Esophagus muscularis mucosa (tissue), 4 donors: ENCODE measurements at regions not wholly inside any gene's neighbourhood (a gene's known extent, or its start where the extent isn't known, plus 50 kb on each side); places are given as distances from the start of the nearest gene placed in this dataset.

Source experiments
- CTCF ChIP-seq, 3 experiments: fragments of 200-600 bp in 2 of 3; fragments of 450-650 bp in 1 of 3; sonication (generic) in 2 of 3; IDR thresholded peaks; one replicate each; pipeline ENCODE4 v1.5.1; 2017 to 2019; ENCODE audit warnings: antibody characterized with exemption in 3 of 3, mild to moderate bottlenecking in 2 of 3, moderate library complexity in 1 of 3
- EP300 ChIP-seq: sonication (generic); formaldehyde crosslinking; IDR thresholded peaks from one replicate; pipeline ENCODE4 v1.6.1; 2017; ENCODE audit warnings: antibody characterized with exemption
- POLR2A ChIP-seq: fragments of 450-650 bp; IDR thresholded peaks from one replicate; pipeline ENCODE4 v1.6.1; 2017; ENCODE audit warnings: antibody characterized with exemption, moderate library complexity, mild to moderate bottlenecking, low read depth
- POLR2AphosphoS5 ChIP-seq, 2 donors: sonication (generic); formaldehyde crosslinking; IDR thresholded peaks; one replicate each; pipeline ENCODE4 v1.6.1; 2017; ENCODE audit warnings: antibody characterized with exemption in 2 of 2

- no peak for TF ChIP-seq CTCF (IDR thresholded peaks at IDR 0.05)
- no peak for TF ChIP-seq POLR2A
- no peak for TF ChIP-seq EP300
- TF ChIP-seq POLR2AphosphoS5 (IDR thresholded peaks at IDR 0.05), result no peak
Measured at GRCh38 chr22:25447067-25447685, 117.3 kb upstream of the GRK3 start.
